Stimulated activated CD4-positive, alpha-beta T cell treated with anti-CD3 and anti-CD28 coated beads, Interleukin-2, amount 100 ng/mL, for 24 hours (primary cell): ENCODE measurements at regions not wholly inside any gene's neighbourhood (a gene's known extent, or its start where the extent isn't known, plus 50 kb on each side); places are given as distances from the start of the nearest gene placed in this dataset.
"Not testable (repeated sequence)": the region's sequence is repeated elsewhere in the genome, so short reads cannot be mapped to it uniquely, and the experiment has no call there.

ENCODE experiments used
- DNase-seq, 2 donors: peaks; one replicate each; pipeline ENCODE4 v3.0.0-alpha.2; 2020

GRCh38 chr4:31023109-31023508, 302.9 kb downstream of the PCDH7 start:
- no peak for DNase-seq

- no peak for DNase-seq
Observed at GRCh38 chr4:31023742-31024141, 303.6 kb downstream of the PCDH7 start.

GRCh38 chr4:31024781-31025180, 304.6 kb downstream of the PCDH7 start:
- DNase-seq, result not testable (repeated sequence)

GRCh38 chr4:31026256-31026655, 306.1 kb downstream of the PCDH7 start:
- DNase-seq, result no peak

GRCh38 chr4:31034550-31034949, 314.4 kb downstream of the PCDH7 start:
- DNase-seq, result no peak

- no peak for DNase-seq
Observed at GRCh38 chr4:31035761-31036160, 315.6 kb downstream of the PCDH7 start.

- DNase-seq, result no peak
Observed at GRCh38 chr4:31037703-31038102, 317.5 kb downstream of the PCDH7 start.

- no peak for DNase-seq
Observed at GRCh38 chr4:31039382-31039781, 319.2 kb downstream of the PCDH7 start.

- DNase-seq, result no peak
Observed at GRCh38 chr4:31040106-31040505, 319.9 kb downstream of the PCDH7 start.

GRCh38 chr4:31041385-31041784, 321.2 kb downstream of the PCDH7 start:
- no peak for DNase-seq

GRCh38 chr4:31041853-31042252, 321.7 kb downstream of the PCDH7 start:
- DNase-seq, result no peak

- DNase-seq, result no peak
Observed at GRCh38 chr4:31043382-31044062, 323.4 kb downstream of the PCDH7 start.

GRCh38 chr4:31045151-31045550, 325.0 kb downstream of the PCDH7 start:
- no peak for DNase-seq

GRCh38 chr4:31045724-31046318, 325.7 kb downstream of the PCDH7 start:
- DNase-seq, result no peak

- no peak for DNase-seq
Observed at GRCh38 chr4:31051151-31051550, 331.0 kb downstream of the PCDH7 start.

- no peak for DNase-seq
Observed at GRCh38 chr4:31051565-31051964, 331.4 kb downstream of the PCDH7 start.

- no peak for DNase-seq
Observed at GRCh38 chr4:31052519-31052918, 332.4 kb downstream of the PCDH7 start.

GRCh38 chr4:31053451-31053850, 333.3 kb downstream of the PCDH7 start:
- DNase-seq, result no peak

- DNase-seq, result no peak
Observed at GRCh38 chr4:31054295-31054694, 334.1 kb downstream of the PCDH7 start.

- DNase-seq, result no peak
Observed at GRCh38 chr4:31058656-31059055, 338.5 kb downstream of the PCDH7 start.

GRCh38 chr4:31059753-31060522, 339.8 kb downstream of the PCDH7 start:
- no peak for DNase-seq

GRCh38 chr4:31065086-31065485, 344.9 kb downstream of the PCDH7 start:
- DNase-seq, result no peak

- no peak for DNase-seq
Observed at GRCh38 chr4:31068257-31069075, 348.3 kb downstream of the PCDH7 start.
